IMR-90 (cell line): ENCODE measurements at regions not wholly inside any gene's neighbourhood (a gene's known extent, or its start where the extent isn't known, plus 50 kb on each side); places are given as distances from the start of the nearest gene placed in this dataset.

Source experiments
- ATAC-seq: fragments of 200-7000 bp; cut with Tn5 transposase; 2 replicates; pipeline ENCODE4 v1.9.1; 2020; ENCODE audit warnings: low read depth, mild to moderate bottlenecking, moderate library complexity
- BruUV-seq: library from RNA; stranded (reverse); fragments of 400-500 nt; replicated peaks from 2 replicates; lab custom pipeline; 2021; lab: Mats Ljungman, UMichigan
- CTCF ChIA-PET: fragments of 300-600 bp; formaldehyde crosslinking; extraction: SDS; loops from one replicate; lab custom pipeline; 2021; ENCODE audit warnings: antibody characterized with exemption; lab: Yijun Ruan, JAX
- POLR2A ChIA-PET: fragments of 300-600 bp; sonication (Branson Sonifier 250); formaldehyde crosslinking; loops from one replicate; lab custom pipeline; 2022; ENCODE audit warnings: antibody characterized with exemption; ENCODE audit not compliant: unreplicated experiment; lab: Charles Lee
- DNase-seq: peaks from one replicate; pipeline ENCODE4 v3.0.0; 2013
- H2AFZ ChIP-seq: replicated peaks from 2 replicates; pipeline ENCODE3; 2013; ENCODE audit warnings: low read length, mild to moderate bottlenecking; ENCODE audit not compliant: poor library complexity
- H2AK5ac ChIP-seq: 2 replicates; pipeline ENCODE4 v1.6.1; 2013; ENCODE audit warnings: low read depth, low read length, inconsistent platforms
- H2AK9ac ChIP-seq: replicated peaks from 2 replicates; pipeline ENCODE3; 2013; ENCODE audit warnings: mild to moderate bottlenecking, low read depth, low read length, moderate library complexity; ENCODE audit not compliant: poor library complexity
- H2BK120ac ChIP-seq: 2 replicates; pipeline ENCODE4 v1.6.1; 2013; ENCODE audit warnings: low read depth, low read length, inconsistent platforms
- H2BK15ac ChIP-seq: 3 replicates; pipeline ENCODE4 v1.6.1; 2013; ENCODE audit warnings: low read depth, low read length, inconsistent platforms
- H2BK20ac ChIP-seq: 2 replicates; pipeline ENCODE4 v1.6.1; 2013; ENCODE audit warnings: low read depth, mild to moderate bottlenecking, inconsistent platforms, low read length, moderate library complexity
- H2BK5ac ChIP-seq: 2 replicates; pipeline ENCODE4 v1.6.1; 2013; ENCODE audit warnings: mild to moderate bottlenecking, low read depth, low read length, inconsistent platforms; ENCODE audit not compliant: poor library complexity, severe bottlenecking
- H3K14ac ChIP-seq: replicated peaks from 2 replicates; pipeline ENCODE4 v1.6.1; 2013; ENCODE audit warnings: low read depth, low read length, inconsistent platforms
- H3K18ac ChIP-seq: 2 replicates; pipeline ENCODE4 v1.6.1; 2013; ENCODE audit warnings: low read depth, low read length, control low read depth
- H3K23ac ChIP-seq: 2 replicates; pipeline ENCODE4 v1.6.1; 2013; ENCODE audit warnings: low read depth, low read length, inconsistent platforms
- H3K27ac ChIP-seq: 2 replicates; pipeline ENCODE4 v1.5.1; 2013; ENCODE audit warnings: mild to moderate bottlenecking, control low read depth, low read length; ENCODE audit not compliant: insufficient read depth
- H3K27me3 ChIP-seq: 2 replicates; pipeline ENCODE4 v1.6.1; 2013; ENCODE audit warnings: low read length; ENCODE audit not compliant: control insufficient read depth, insufficient read depth
- H3K36me3 ChIP-seq: 2 replicates; pipeline ENCODE4 v1.6.1; 2013; ENCODE audit warnings: low read length, mixed read lengths; ENCODE audit not compliant: control insufficient read depth, insufficient read depth
- H3K4ac ChIP-seq: 2 replicates; pipeline ENCODE4 v1.6.1; 2013; ENCODE audit warnings: low read depth, low read length, inconsistent platforms
- H3K4me1 ChIP-seq: 2 replicates; pipeline ENCODE4 v1.6.1; 2013; ENCODE audit warnings: low read length, mixed read lengths; ENCODE audit not compliant: control insufficient read depth, insufficient read depth
- H3K4me2 ChIP-seq: 2 replicates; pipeline ENCODE4 v1.6.1; 2013; ENCODE audit warnings: low read depth, mild to moderate bottlenecking, control low read depth, low read length, moderate library complexity
- H3K4me3 ChIP-seq: 2 replicates; pipeline ENCODE4 v1.5.1; 2013; ENCODE audit warnings: low read depth, mild to moderate bottlenecking, control low read depth, low read length, moderate library complexity; ENCODE audit not compliant: insufficient read depth
- H3K56ac ChIP-seq: 2 replicates; pipeline ENCODE4 v1.6.1; 2013; ENCODE audit warnings: low read length, inconsistent platforms; ENCODE audit not compliant: insufficient read depth; ENCODE audit errors: extremely low read depth
- H3K79me1 ChIP-seq, 2 experiments: 2 replicates each; pipeline ENCODE4 v1.6.1; 2013; ENCODE audit warnings: low read length in 2 of 2, inconsistent platforms in 1 of 2, low read depth in 1 of 2
- H3K9ac ChIP-seq: 2 replicates; pipeline ENCODE4 v1.6.1; 2013; ENCODE audit warnings: low read depth, low read length, control low read depth
- H3K9me1 ChIP-seq: 2 replicates; pipeline ENCODE4 v1.6.1; 2013; ENCODE audit warnings: low read length, inconsistent platforms; ENCODE audit not compliant: insufficient read depth
- H3K9me3 ChIP-seq: 2 replicates; pipeline ENCODE4 v1.6.1; 2013; ENCODE audit warnings: low read length; ENCODE audit not compliant: control insufficient read depth, insufficient read depth
- H4K20me1 ChIP-seq: 2 replicates; pipeline ENCODE4 v1.6.1; 2013; ENCODE audit warnings: low read length, inconsistent platforms; ENCODE audit not compliant: insufficient read depth
- H4K5ac ChIP-seq: 2 replicates; pipeline ENCODE4 v1.6.1; 2013; ENCODE audit warnings: mild to moderate bottlenecking, low read depth, low read length, control low read depth
- H4K8ac ChIP-seq, 2 experiments: 2 replicates each; pipeline ENCODE4 v1.6.1; 2013; ENCODE audit warnings: low read depth in 2 of 2, low read length in 2 of 2, control low read depth in 1 of 2, inconsistent platforms in 1 of 2
- H4K91ac ChIP-seq: 2 replicates; pipeline ENCODE4 v1.6.1; 2013; ENCODE audit warnings: low read depth, low read length, inconsistent platforms; ENCODE audit not compliant: insufficient read depth
- BHLHE40 ChIP-seq: fragments of 150-350 bp; IDR thresholded peaks from 2 replicates; pipeline ENCODE4 v1.6.1; 2016; ENCODE audit warnings: mild to moderate bottlenecking, low read depth, low read length
- CEBPB ChIP-seq: IDR thresholded peaks from 2 replicates; pipeline ENCODE4 v1.6.1; 2012; ENCODE audit warnings: low read depth, low read length, improper control_type of control experiment
- CHD1 ChIP-seq: IDR thresholded peaks from 2 replicates; pipeline ENCODE4 v1.6.1; 2012; ENCODE audit warnings: low read depth, low read length, improper control_type of control experiment
- CTCF ChIP-seq: conservative IDR thresholded peaks from 2 replicates; pipeline ENCODE4 v1.5.1; 2012; ENCODE audit warnings: mild to moderate bottlenecking, low read depth, low read length, improper control_type of control experiment
- FOS ChIP-seq: fragments of 150-350 bp; IDR thresholded peaks from 2 replicates; pipeline ENCODE4 v1.6.1; 2016; ENCODE audit warnings: low read depth, low read length
- MAFK ChIP-seq: IDR thresholded peaks from 2 replicates; pipeline ENCODE4 v1.6.1; 2012; ENCODE audit warnings: low read depth, low read length, improper control_type of control experiment
- MAZ ChIP-seq: IDR thresholded peaks from 2 replicates; pipeline ENCODE4 v1.6.1; 2012; ENCODE audit warnings: low read depth, mild to moderate bottlenecking, low read length, improper control_type of control experiment, moderate library complexity, borderline replicate concordance
- MXI1 ChIP-seq: IDR thresholded peaks from 2 replicates; pipeline ENCODE4 v1.6.1; 2012; ENCODE audit warnings: low read depth, mild to moderate bottlenecking, low read length, moderate library complexity, borderline replicate concordance
- NFE2L2 ChIP-seq: fragments of 150-350 bp; IDR thresholded peaks from 2 replicates; pipeline ENCODE4 v1.6.1; 2016; ENCODE audit warnings: low read depth, mild to moderate bottlenecking, low read length
- POLR2A ChIP-seq: IDR thresholded peaks from 2 replicates; pipeline ENCODE4 v1.6.1; 2012; ENCODE audit warnings: mild to moderate bottlenecking, low read depth, low read length
- RAD21 ChIP-seq: IDR thresholded peaks from 2 replicates; pipeline ENCODE4 v1.6.1; 2012; ENCODE audit warnings: low read length, improper control_type of control experiment
- RCOR1 ChIP-seq: IDR thresholded peaks from 2 replicates; pipeline ENCODE4 v1.6.1; 2012; ENCODE audit warnings: mild to moderate bottlenecking, low read length, improper control_type of control experiment; ENCODE audit not compliant: insufficient replicate concordance
- RFX5 ChIP-seq: IDR thresholded peaks from 2 replicates; pipeline ENCODE4 v1.8.0; 2012; ENCODE audit warnings: low read depth, mild to moderate bottlenecking, low read length, moderate library complexity
- SMC3 ChIP-seq: fragments of 150-350 bp; IDR thresholded peaks from 2 replicates; pipeline ENCODE4 v1.6.1; 2016; ENCODE audit warnings: low read depth, mild to moderate bottlenecking, antibody characterized with exemption, low read length, moderate library complexity
- USF2 ChIP-seq: fragments of 150-350 bp; IDR thresholded peaks from 2 replicates; pipeline ENCODE4 v1.6.1; 2017; ENCODE audit warnings: mild to moderate bottlenecking, antibody characterized with exemption, low read length, low read depth
- WGBS, 2 experiments: methylation state at CpG; one replicate each; pipeline versions ENCODE4 v1.1.5 to v1.1.7; 2013; ENCODE audit warnings: missing lambda C conversion rate in 2 of 2; ENCODE audit not compliant: insufficient read length in 1 of 2; ENCODE audit errors: extremely low coverage in 2 of 2; 5-methylcytosine and 5-hydroxymethylcytosine counted together
- dilution Hi-C: fragments of 300-500 bp; cut with HindIII; formaldehyde crosslinking; loops from one replicate; pipeline ENCODE4 v1.14.3; 2018; ENCODE audit warnings: low sequenced_read_pairs; ENCODE audit not compliant: unreplicated experiment
- in situ Hi-C: fragments of 300-500 bp; cut with MboI; formaldehyde crosslinking; loops from 3 replicates; pipeline ENCODE4 v1.14.3; 2019; ENCODE audit warnings: low sequenced_read_pairs, inconsistent platforms, mixed read lengths
- intact Hi-C: fragments of 100-400 bp; cut with micrococcal nuclease; formaldehyde crosslinking; loops from 2 replicates; pipeline ENCODE4 v1.10.0; 2022
- TF ChIP-seq, protein P1 (sequence below): fragments of 150-350 bp; IDR thresholded peaks from 2 replicates; pipeline ENCODE4 v1.6.1; 2016; ENCODE audit warnings: low read depth, mild to moderate bottlenecking, low read length, moderate library complexity, borderline replicate concordance

DNA sequence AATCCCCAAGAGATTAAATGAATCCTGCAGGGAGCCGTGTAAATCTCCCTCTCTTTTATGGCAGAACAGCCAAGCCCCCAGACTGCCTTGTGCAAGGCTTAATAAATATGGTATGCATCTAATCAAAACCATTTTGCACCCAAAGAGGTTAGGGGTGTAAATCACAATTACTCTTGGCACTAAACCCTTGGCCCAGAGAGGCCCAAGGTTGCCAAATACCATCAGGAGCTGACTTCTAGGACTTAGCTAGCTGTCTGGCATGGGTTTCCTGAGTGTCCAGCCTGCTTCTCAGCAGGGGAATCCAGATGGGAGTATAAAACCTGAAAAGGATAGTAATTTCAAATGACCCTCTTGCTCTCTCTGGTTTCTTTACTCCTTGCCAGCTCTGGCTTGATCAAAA lies 610.4 kb downstream of the MED13L start:
- Histone ChIP-seq H2BK15ac (no peak overlapping the region), H2AFZ (no peak overlapping the region), H3K4me1 (no peaks in the 10 kb centered on the region), H2BK20ac (no peak overlapping the region), H3K56ac (no peak overlapping the region), H3K27me3 (no peaks in the 10 kb centered on the region), H2BK120ac (no peak overlapping the region), H4K20me1 (no peaks in the 10 kb centered on the region), H2AK9ac (no peak overlapping the region), H3K9ac (no peak overlapping the region), H3K4me2 (no peak overlapping the region), H3K9me3 (no peaks in the 10 kb centered on the region), H3K4me3 (no peak overlapping the region), H3K14ac (no peak overlapping the region), H3K36me3 (no peaks in the 10 kb centered on the region), H3K79me1 (no peaks in the 10 kb centered on the region), H3K18ac (no peak overlapping the region), H3K9me1 (no peaks in the 10 kb centered on the region), H4K5ac (no peak overlapping the region), H4K8ac (no peak overlapping the region), H3K27ac (no peak overlapping the region), H3K23ac (no peak overlapping the region), H4K91ac (no peak overlapping the region), H3K4ac (no peak overlapping the region), H2BK5ac (no peak overlapping the region), H2AK5ac (no peak overlapping the region)
- in situ Hi-C loops = no loop called here
- POLR2A ChIA-PET = no interaction called here
- intact Hi-C loops = no loop called here
- TF ChIP-seq RCOR1 = no peak
- TF ChIP-seq USF2 = no peak
- TF ChIP-seq NFE2L2 = no peak
- no peak for TF ChIP-seq MXI1
- no peak for TF ChIP-seq RAD21
- no peak for TF ChIP-seq FOS
- TF ChIP-seq CHD1 = no peak
- no peak for TF ChIP-seq MAFK
- TF ChIP-seq, protein P1, sequence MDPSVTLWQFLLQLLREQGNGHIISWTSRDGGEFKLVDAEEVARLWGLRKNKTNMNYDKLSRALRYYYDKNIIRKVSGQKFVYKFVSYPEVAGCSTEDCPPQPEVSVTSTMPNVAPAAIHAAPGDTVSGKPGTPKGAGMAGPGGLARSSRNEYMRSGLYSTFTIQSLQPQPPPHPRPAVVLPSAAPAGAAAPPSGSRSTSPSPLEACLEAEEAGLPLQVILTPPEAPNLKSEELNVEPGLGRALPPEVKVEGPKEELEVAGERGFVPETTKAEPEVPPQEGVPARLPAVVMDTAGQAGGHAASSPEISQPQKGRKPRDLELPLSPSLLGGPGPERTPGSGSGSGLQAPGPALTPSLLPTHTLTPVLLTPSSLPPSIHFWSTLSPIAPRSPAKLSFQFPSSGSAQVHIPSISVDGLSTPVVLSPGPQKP = no peak
- no peak for TF ChIP-seq CEBPB
- TF ChIP-seq POLR2A = no peak
- no peak for TF ChIP-seq CTCF
- TF ChIP-seq SMC3 = no peak
- no peak for TF ChIP-seq RFX5
- no peak for TF ChIP-seq BHLHE40
- TF ChIP-seq MAZ = no peak
- DNase-seq = no peak
- dilution Hi-C loops = no loop called here
- no peak for ATAC-seq
- WGBS, 2 experiments = no CpG with 5 or more reads among the region's 1 CpG
- CTCF ChIA-PET = no interaction called here
- BruUV-seq = no TSS peak
